CD4-positive, alpha-beta T cell treated with Interferon gamma for 1 hour (primary cell): ENCODE measurements at regions not wholly inside any gene's neighbourhood (a gene's known extent, or its start where the extent isn't known, plus 50 kb on each side); places are given as distances from the start of the nearest gene placed in this dataset.
"Not testable (repeated sequence)": the region's sequence is repeated elsewhere in the genome, so short reads cannot be mapped to it uniquely, and the experiment has no call there.

Experiments used
- DNase-seq: peaks from one replicate; pipeline ENCODE4 v3.0.0-alpha.2; 2020

- no peak for DNase-seq
Measured at GRCh38 chr4:184335520-184335919, 117.8 kb upstream of the ENPP6 start.

DNA sequence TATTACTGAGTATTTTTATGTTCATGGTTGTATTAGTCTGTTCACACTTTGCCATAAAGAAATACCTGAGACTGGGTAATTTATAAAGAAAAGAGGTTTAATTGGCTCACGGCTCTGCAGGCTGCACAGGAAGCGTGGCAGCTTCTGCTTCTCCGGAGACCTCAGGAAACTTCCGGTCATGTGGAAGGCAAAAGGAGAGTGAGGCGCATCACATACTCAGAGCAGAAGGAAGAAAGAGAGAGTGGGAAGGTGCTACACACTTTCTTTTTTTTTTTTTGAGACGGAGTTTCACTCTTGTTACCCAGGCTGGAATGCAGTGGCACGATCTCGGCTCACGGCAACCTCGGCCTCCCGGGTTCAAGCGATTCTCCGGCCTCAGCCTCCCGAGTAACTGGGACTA is 115.8 kb upstream of the ENPP6 start:
- DNase-seq = peak; percentile 34

- no peak for DNase-seq
Measured at GRCh38 chr4:184331268-184331995, 113.8 kb upstream of the ENPP6 start.

- DNase-seq = not testable (repeated sequence)
Measured at GRCh38 chr4:184330517-184331094, 112.9 kb upstream of the ENPP6 start.

DNA sequence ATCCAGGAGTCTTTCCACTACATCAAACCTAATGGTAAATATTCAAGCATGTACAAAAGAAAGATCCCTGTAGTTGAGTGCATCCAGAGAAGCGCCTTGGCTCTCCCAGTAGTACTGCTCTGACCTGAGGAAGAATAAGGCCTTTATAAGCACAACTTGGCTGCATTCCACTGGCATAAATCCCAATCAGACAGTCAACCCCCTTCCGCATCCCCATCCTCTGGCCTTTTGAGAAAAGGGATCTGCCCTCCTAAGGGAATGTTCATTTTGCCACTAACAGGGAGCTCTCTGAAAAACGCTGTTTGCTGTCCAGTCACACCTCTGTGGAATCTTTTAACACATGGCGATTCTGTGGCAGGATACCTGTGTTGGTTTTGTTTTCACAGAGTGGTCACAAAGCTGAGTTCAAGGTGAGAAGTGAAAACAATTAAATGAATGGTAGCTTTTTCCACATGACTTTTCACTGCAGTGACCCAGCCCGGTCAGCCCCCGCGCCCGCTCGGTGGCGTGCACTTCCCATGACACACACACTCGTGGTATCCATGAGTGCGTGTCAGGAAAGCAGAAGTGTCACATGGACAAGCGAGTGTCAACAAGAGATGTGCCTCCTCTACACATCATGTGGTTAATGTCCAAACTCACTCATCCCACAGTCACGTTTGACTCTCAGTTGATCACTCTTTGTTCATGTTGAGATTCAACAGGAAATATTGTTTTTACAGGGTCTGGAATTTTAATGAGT is 112.2 kb upstream of the ENPP6 start:
- peak; percentile 82 for DNase-seq

GRCh38 chr4:184329235-184329634 is 111.6 kb upstream of the ENPP6 start:
- DNase-seq = no peak

- DNase-seq = peak; percentile 68
Measured at GRCh38 chr4:184328022-184328736, 110.5 kb upstream of the ENPP6 start.

- no peak for DNase-seq
Measured at GRCh38 chr4:184324939-184325477, 107.3 kb upstream of the ENPP6 start.

DNA sequence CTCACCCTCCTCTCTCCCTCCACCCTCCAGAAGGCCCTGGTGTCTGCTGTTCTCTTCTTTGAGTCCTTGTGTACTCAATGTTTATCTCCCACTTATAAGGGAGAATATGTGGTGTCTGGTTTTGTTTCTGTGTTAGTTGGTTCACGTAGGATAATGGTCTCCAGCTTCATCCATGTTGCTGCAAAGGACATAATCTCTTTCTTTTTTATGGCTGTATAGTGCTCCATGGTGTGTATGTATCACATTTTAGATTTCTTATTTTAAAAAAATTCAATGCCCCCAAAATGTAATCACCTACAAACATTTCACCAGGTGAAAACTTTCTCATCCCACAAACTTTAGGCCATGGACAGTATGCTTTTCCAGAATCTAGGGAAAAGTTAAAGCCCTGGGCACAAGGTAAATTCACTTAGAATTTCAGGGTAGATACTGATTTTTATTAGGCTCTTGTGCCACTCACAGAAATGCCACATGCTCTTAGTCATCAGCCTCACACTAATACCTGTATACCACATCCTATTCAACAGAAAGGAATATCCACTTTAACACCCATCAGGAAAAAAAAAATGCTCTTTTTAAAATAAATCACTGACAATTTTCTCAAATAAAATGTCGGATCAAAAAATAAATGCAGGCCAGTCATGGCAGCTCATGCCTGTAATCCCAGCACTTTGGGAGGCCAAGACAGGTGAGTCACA is 104.8 kb upstream of the ENPP6 start:
- DNase-seq = no peak

GRCh38 chr4:184320631-184321030 is 103.0 kb upstream of the ENPP6 start:
- no peak for DNase-seq

DNA sequence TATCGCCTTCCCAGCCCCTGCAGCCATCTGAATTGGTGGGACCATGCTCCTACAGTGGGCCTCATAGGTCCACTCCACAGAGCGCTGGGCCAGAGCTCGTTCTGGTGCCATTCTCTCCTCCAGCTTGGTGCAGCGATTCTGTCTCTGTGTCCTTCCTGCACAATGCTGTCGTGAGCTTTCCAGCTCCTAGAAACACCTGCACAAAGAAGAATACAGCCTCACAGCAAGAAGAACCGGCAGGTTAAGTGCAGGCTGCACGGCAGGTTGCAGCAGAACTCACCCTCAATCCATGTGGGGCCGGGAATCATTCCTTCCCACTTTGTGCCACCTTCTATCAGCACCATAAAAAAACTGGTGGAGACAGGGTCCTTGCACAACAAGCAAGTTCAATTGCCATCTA is 101.2 kb upstream of the ENPP6 start:
- no peak for DNase-seq

DNA sequence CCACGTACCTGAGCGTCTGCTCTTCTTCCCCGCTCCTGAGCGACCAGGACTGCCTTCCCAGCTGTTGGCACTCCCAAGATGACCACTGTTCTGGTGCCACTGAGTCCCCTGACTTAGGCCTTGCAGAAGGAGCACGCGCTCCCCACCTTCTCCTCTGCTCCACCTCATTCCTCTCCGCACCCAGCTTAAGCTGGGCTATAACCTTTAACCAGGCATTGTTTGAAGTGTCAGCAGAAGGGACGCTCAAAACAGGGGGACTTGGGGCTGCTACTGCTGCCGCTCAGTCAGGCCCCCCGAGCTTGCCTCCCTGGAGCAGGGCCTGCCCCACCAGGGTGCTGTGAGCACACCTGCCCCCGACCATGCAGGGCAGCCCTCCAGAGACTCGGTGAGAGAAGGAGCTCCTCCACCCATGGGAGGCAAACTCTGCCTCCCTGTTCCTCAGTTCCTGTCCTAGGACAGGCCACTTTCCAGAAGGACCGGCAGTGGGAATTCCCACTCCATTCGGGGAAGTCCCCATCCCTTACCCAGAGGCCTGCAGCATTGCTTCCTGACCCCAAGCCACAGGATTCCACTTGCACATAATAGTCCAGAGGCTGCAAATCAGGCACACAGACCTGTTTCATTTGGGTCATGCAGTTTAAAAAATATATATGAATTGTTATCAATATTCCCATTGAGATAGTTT is 99.7 kb upstream of the ENPP6 start:
- DNase-seq = no peak

DNA sequence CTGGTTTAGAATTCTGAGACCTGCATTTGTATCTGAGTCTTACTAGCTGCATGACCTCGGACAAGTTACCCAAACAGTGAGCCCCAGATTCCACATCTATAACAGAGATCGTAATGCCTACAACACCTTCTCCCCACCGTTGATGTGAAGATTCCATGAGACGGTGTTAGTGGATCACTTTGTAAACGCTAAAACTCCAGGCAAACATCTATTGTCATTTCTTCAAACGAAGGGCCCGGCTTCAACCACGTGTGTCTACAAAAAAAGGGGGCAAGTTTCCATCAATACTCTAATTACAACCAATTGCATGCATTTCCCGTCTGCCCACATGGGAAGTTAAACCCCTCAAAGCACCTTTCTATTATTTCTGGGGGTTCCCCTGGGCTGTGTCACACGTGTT is 99.1 kb upstream of the ENPP6 start:
- DNase-seq = no peak

GRCh38 chr4:184315675-184316359 is 98.1 kb upstream of the ENPP6 start:
- no peak for DNase-seq

- DNase-seq = peak; percentile 67
Measured at GRCh38 chr4:184313702-184314659, 96.3 kb upstream of the ENPP6 start.

DNA sequence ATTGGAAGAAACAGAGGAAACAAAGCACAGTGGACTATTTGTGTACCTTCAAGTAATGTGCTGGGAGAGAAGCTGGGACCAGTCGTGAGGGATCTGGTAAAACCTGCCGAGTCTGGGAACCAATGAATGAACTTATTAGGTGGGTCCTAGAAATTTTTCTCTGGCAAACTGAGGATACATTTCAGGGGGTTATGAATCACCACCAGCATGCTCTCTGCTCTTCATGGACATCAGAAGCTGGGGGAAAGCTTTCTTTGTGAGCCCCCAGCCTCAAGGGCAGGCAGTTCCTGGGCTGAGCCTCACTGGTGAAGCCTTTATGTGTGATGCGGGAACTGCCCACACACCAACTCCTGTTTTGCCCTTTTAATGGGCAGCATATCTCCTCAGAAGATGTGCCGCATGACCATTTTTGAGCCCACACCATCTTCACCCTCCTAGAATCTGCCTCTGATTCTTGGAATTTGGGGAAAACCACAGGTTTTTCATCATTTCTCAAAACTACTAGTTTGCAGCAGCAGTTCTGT is 95.4 kb upstream of the ENPP6 start:
- DNase-seq = no peak

DNA sequence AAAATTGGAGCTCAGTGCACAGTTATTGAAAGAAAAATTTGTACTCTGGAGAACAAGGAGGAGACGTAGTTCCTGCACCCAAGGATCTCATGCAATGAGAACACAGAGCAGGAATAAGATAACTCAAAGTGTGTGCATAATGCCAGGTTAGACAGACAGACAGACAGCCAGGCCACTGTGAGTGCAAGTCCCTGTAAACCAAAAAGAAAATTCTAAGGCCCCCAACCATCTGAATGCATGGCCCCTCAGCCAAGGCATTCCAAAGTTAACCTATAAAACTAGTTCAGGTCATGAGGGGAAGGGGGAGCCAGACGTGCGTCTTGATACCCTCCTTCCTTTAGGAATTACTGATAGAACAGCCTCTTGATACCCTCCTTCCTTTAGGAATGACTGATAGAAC is 94.5 kb upstream of the ENPP6 start:
- DNase-seq = no peak

- DNase-seq = no peak
Measured at GRCh38 chr4:184310881-184311709, 93.4 kb upstream of the ENPP6 start.

DNA sequence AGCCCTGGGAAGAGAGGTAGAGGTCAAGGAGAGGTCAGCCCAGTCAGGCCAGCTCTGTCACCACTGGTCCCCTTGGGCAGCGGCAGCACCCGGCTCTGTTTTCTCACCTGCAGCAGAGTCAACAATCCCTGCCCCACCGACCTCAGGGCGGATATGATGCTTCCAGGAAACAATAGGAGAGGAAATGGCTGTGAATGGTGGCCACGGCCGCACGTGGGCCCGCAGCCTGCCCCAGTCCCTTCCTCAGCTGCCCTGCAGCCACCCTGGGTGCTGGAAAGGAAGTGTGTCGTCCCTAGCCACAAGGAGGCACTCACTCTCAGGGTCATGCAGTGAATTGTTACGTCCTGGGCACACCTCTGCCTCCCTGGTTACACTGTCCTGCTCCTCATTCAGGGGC is 92.5 kb upstream of the ENPP6 start:
- peak; percentile 63 for DNase-seq
